ENCODE measurements at regions not wholly inside any gene's neighbourhood (a gene's known extent, or its start where the extent isn't known, plus 50 kb on each side); places are given as distances from the start of the nearest gene placed in this dataset.
"Not testable (repeated sequence)": the region's sequence is repeated elsewhere in the genome, so short reads cannot be mapped to it uniquely, and the experiment has no call there.

DNA sequence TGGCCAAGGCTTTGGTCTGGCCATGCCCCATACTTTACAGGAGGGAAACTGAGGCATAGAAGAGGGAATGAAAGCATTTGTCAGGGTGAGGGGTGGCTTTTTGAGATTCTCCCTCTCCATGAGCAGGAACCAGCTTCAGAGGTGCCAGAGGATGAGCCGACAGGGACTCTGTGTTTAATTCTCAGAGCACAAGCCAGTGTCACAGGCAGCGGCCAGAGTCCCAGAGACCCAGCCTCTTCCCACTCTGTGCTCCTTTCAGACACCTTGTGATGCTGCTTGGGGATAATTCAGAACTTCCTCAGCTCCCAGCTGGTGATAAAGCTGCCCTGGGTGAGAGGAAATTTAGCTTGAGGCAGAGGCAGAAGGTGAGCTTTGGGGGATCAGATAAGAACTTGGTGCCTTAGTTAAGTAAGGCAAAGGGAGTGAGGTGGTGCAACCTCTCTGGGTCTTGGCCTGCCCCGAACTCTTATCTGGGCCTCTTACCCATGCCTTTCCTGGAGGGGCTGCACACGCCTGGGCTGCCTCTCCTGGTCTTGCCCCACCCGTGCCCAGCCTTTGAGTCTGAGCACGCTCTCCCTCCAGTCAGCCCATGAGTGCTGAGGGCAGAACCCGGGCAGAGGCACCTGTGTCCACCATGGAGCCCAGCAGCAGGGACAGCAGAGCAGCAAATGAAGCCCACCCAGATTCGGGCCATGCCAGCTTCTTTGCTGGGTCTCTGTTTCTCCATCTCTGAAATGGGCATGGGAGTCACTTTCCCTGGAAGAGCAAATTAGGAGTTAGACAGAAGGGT is 175.6 kb upstream of the C1orf174 start:
- no peaks in the 10 kb centered on the region for H3K79me2 ChIP-seq (ENCODE audit: insufficient read depth, low read length)
- no peaks in the 10 kb centered on the region for H3K4me1 ChIP-seq (ENCODE audit: insufficient read depth, low read length)
- H3K27me3 ChIP-seq (ENCODE audit: insufficient read depth, low read length), result no peaks in the 10 kb centered on the region
- TF ChIP-seq CTCF (IDR thresholded peaks at IDR 0.05; ENCODE audit: extremely low read depth, low read depth, low read length), result no peak
- no peak overlapping the region for H3K4me2 ChIP-seq (ENCODE audit: insufficient read depth, low read length)
- H3K27ac ChIP-seq (ENCODE audit: low read depth, low read length), result no peak overlapping the region
- H3K9me3 ChIP-seq (ENCODE audit: low read depth, low read length), result no peaks in the 10 kb centered on the region
- no peaks in the 10 kb centered on the region for H3K36me3 ChIP-seq (ENCODE audit: insufficient read depth, low read length)
- H2AFZ ChIP-seq (ENCODE audit: low read length), result no peak overlapping the region
- DNase-seq (ENCODE audit: insufficient read length, low spot score, missing footprints), result no peak
- H4K20me1 ChIP-seq (ENCODE audit: insufficient read depth, low read length), result no peaks in the 10 kb centered on the region
- no peak overlapping the region for H3K4me3 ChIP-seq (ENCODE audit: insufficient read depth, low read length)

GRCh38 chr1:4076346-4076745 is 176.3 kb upstream of the C1orf174 start:
- no peaks in the 10 kb centered on the region for H3K27me3 ChIP-seq (ENCODE audit: insufficient read depth, low read length)
- H3K4me1 ChIP-seq (ENCODE audit: insufficient read depth, low read length), result no peaks in the 10 kb centered on the region
- DNase-seq (ENCODE audit: insufficient read length, low spot score, missing footprints), result no peak
- H3K4me3 ChIP-seq (ENCODE audit: insufficient read depth, low read length), result no peak overlapping the region
- no peaks in the 10 kb centered on the region for H3K9me3 ChIP-seq (ENCODE audit: low read depth, low read length)
- no peak overlapping the region for H3K27ac ChIP-seq (ENCODE audit: low read depth, low read length)
- TF ChIP-seq CTCF (IDR thresholded peaks at IDR 0.05; ENCODE audit: extremely low read depth, low read depth, low read length), result no peak
- no peaks in the 10 kb centered on the region for H3K36me3 ChIP-seq (ENCODE audit: insufficient read depth, low read length)
- no peak overlapping the region for H3K4me2 ChIP-seq (ENCODE audit: insufficient read depth, low read length)
- no peaks in the 10 kb centered on the region for H4K20me1 ChIP-seq (ENCODE audit: insufficient read depth, low read length)
- H2AFZ ChIP-seq (ENCODE audit: low read length), result no peak overlapping the region
- H3K79me2 ChIP-seq (ENCODE audit: insufficient read depth, low read length), result no peaks in the 10 kb centered on the region

DNA sequence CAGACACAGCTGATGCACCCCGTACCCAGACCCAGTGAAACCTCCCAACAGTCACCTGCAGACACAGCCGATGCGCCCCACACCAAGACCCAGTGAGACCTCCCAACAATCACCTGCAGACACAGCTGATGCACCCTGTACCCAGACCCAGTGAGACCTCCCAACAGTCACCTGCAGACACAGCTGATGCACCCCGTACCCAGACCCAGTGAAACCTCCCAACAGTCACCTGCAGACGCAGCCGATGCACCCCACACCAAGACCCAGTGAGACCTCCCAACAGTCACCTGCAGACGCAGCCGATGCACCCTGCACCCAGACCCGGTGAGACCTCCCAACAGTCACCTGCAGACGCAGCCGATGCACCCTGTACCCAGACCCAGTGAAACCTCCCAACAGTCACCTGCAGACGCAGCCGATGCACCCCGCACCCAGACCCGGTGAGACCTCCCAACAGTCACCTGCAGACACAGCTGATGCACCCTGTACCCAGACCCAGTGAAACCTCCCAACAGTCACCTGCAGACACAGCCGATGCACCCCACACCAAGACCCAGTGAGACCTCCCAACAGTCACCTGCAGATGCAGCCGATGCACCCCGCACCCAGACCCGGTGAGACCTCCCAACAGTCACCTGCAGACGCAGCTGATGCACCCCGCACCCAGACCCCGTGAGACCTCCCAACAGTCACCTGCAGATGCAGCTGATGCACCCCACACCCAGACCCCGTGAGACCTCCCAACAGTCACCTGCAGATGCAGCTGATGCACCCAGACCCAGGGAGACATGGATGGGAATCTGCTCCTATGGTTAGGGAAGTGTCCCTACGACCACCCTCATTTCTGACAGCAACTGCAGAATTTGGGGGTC is 178.3 kb upstream of the C1orf174 start:
- H3K36me3 ChIP-seq (ENCODE audit: insufficient read depth, low read length); H3K27me3 ChIP-seq (ENCODE audit: insufficient read depth, low read length); H3K9me3 ChIP-seq (ENCODE audit: low read depth, low read length); H4K20me1 ChIP-seq (ENCODE audit: insufficient read depth, low read length); H3K4me3 ChIP-seq (ENCODE audit: insufficient read depth, low read length); H3K4me2 ChIP-seq (ENCODE audit: insufficient read depth, low read length); H3K4me1 ChIP-seq (ENCODE audit: insufficient read depth, low read length); DNase-seq (ENCODE audit: insufficient read length, low spot score, missing footprints); H3K27ac ChIP-seq (ENCODE audit: low read depth, low read length); H2AFZ ChIP-seq (ENCODE audit: low read length); H3K79me2 ChIP-seq (ENCODE audit: insufficient read depth, low read length): not testable (repeated sequence)

DNA sequence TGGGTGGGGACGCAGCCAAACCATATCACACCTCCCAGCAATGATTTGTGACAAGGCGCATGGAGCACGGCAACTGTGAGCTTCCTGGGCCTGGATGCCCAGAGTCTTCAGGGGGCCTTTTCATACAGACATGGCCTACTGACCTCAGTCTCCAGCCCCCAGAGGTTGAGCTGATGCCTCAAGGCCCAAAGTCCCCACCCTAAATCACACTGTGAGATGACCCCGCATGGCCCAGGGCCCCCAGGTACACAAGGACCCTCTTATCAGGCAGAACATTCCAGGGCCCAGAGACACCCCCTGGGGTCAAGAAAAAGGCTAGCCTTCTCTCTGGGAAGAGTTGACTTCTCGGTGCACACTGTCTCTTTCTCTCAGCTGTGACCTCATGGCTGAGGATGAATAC is 179.7 kb upstream of the C1orf174 start:
- Histone ChIP-seq H3K27me3 (ENCODE audit: insufficient read depth, low read length) (no peaks in the 10 kb centered on the region), H3K36me3 (ENCODE audit: insufficient read depth, low read length) (no peaks in the 10 kb centered on the region), H3K4me3 (ENCODE audit: insufficient read depth, low read length) (no peak overlapping the region), H3K9me3 (ENCODE audit: low read depth, low read length) (no peaks in the 10 kb centered on the region), H2AFZ (ENCODE audit: low read length) (no peak overlapping the region), H4K20me1 (ENCODE audit: insufficient read depth, low read length) (no peaks in the 10 kb centered on the region), H3K4me1 (ENCODE audit: insufficient read depth, low read length) (no peaks in the 10 kb centered on the region), H3K27ac (ENCODE audit: low read depth, low read length) (no peak overlapping the region), H3K79me2 (ENCODE audit: insufficient read depth, low read length) (no peaks in the 10 kb centered on the region), H3K4me2 (ENCODE audit: insufficient read depth, low read length) (no peak overlapping the region)
- no peak for DNase-seq (ENCODE audit: insufficient read length, low spot score, missing footprints)
- no peak for TF ChIP-seq CTCF (IDR thresholded peaks at IDR 0.05; ENCODE audit: extremely low read depth, low read depth, low read length)

All from osteoblast (primary cell).